ENCODE measurements at regions not wholly inside any gene's neighbourhood (a gene's known extent, or its start where the extent isn't known, plus 50 kb on each side); places are given as distances from the start of the nearest gene placed in this dataset.

DNA sequence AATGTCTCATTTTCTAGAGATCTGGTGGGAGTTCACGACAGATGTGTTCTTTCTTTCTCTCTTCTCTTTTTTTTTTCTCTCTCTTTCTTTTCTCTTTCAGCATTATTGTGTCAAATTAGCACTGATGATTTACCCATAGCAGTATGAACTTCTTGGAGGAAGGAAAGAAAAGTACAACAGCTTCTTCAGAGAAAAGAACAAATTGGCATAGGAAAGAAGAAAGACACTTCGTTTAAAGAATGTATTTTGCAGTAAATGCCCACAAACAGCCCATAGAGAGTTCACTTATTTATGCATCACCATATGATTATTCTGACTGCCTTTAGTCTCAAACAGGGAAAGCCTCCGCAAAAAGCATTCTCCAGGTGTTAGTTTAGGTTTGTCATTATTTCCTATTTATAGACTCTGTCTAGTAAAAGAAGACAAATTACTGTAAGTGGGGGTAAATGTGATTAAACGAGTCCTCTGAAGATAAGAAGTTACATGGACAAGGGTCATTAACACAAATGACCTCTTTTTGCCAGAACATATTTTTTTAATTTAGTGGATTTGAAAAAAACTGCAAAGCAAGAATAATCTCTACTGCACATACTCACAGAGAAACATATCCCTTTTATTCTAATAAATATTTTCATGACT lies 68.0 kb downstream of the POU5F2 start:
- TF ChIP-seq EZH2phosphoT487 (IDR thresholded peaks at IDR 0.05; ENCODE audit: low read length) (no peak), CTCF (IDR thresholded peaks at IDR 0.05; ENCODE audit: low read length) (no peak), EZH2 (optimal IDR thresholded peaks at IDR 0.05; ENCODE audit: low read depth, low read length) (no peak)
